IPS-18a (cell line): ENCODE measurements at regions not wholly inside any gene's neighbourhood (a gene's known extent, or its start where the extent isn't known, plus 50 kb on each side); places are given as distances from the start of the nearest gene placed in this dataset.
"Not testable (repeated sequence)": the region's sequence is repeated elsewhere in the genome, so short reads cannot be mapped to it uniquely, and the experiment has no call there.

Experiments
- H3K27ac ChIP-seq: one replicate; pipeline ENCODE4 v1.5.1; 2013; ENCODE audit warnings: low read length
- H3K27me3 ChIP-seq: one replicate; pipeline ENCODE4 v1.6.1; 2013; ENCODE audit warnings: mild to moderate bottlenecking, low read length; ENCODE audit not compliant: control insufficient read depth, insufficient read depth
- H3K36me3 ChIP-seq: one replicate; pipeline ENCODE4 v1.6.1; 2013; ENCODE audit warnings: low read depth, low read length; ENCODE audit not compliant: control insufficient read depth
- H3K4me1 ChIP-seq: one replicate; pipeline ENCODE4 v1.6.1; 2013; ENCODE audit warnings: low read depth, low read length; ENCODE audit not compliant: control insufficient read depth
- H3K4me3 ChIP-seq: one replicate; pipeline ENCODE4 v1.5.1; 2013; ENCODE audit warnings: low read length
- H3K9ac ChIP-seq: one replicate; pipeline ENCODE4 v1.6.1; 2013; ENCODE audit warnings: mild to moderate bottlenecking, low read length, moderate library complexity
- H3K9me3 ChIP-seq: one replicate; pipeline ENCODE4 v1.6.1; 2013; ENCODE audit warnings: low read depth, low read length; ENCODE audit not compliant: control insufficient read depth

DNA sequence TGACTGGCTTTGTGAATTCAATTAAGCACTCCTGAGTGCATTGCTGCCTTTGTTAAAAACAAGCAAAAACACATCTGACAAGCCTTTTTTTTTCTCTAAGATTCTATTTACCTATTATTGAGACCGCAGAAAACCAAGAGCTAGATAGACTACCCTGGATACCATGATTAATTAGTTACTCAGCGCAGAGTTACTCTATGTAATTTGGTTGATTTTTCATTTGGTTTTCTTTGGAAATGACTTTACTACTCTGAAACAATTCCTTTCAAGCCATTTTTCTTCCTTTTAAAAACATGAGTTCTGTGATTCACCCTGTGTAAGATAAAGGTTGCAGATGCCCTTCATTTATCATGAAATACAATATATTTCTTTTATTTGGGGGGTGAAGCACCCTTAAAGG lies 421.6 kb upstream of the PIK3R1 start:
- Histone ChIP-seq H3K27ac (no peak overlapping the region), H3K4me3 (no peak overlapping the region), H3K9me3 (peaks cover 5% of the 10 kb centered on the region), H3K36me3 (no peaks in the 10 kb centered on the region), H3K27me3 (no peaks in the 10 kb centered on the region), H3K9ac (no peak overlapping the region), H3K4me1 (no peaks in the 10 kb centered on the region)

DNA sequence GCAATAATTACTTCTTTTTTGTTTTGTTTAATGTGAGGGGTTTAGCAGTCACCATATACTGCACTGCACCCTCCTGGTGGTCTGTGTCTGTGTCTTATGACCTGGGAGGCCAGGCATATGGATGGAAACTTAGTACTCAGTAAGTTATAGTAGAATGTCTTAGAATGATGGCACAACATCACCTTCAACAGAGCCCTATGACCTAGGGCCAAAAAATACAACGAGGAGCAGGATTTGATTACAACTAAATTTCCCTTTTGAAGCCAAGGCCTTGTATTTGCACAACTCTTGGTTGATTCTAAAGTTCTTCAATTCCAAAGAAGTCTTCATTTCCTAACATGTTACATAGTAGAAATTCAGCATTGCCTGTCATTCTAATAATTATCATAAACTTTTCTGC lies 422.1 kb upstream of the PIK3R1 start:
- Histone ChIP-seq H3K27me3 (no peaks in the 10 kb centered on the region), H3K9me3 (no peaks in the 10 kb centered on the region), H3K4me1 (no peaks in the 10 kb centered on the region), H3K4me3 (no peak overlapping the region), H3K27ac (no peak overlapping the region), H3K36me3 (no peaks in the 10 kb centered on the region), H3K9ac (no peak overlapping the region)

- no peaks in the 10 kb centered on the region for H3K4me1 ChIP-seq
- no peak overlapping the region for H3K9ac ChIP-seq
- H3K27ac ChIP-seq, result no peak overlapping the region
- no peaks in the 10 kb centered on the region for H3K9me3 ChIP-seq
- H3K36me3 ChIP-seq, result no peaks in the 10 kb centered on the region
- no peaks in the 10 kb centered on the region for H3K27me3 ChIP-seq
- H3K4me3 ChIP-seq, result no peak overlapping the region
Measured at GRCh38 chr5:67792891-67793290, 422.7 kb upstream of the PIK3R1 start.

- no peaks in the 10 kb centered on the region for H3K27me3 ChIP-seq
- no peaks in the 10 kb centered on the region for H3K36me3 ChIP-seq
- H3K9ac ChIP-seq, result no peak overlapping the region
- no peak overlapping the region for H3K27ac ChIP-seq
- no peaks in the 10 kb centered on the region for H3K9me3 ChIP-seq
- H3K4me1 ChIP-seq, result no peaks in the 10 kb centered on the region
- H3K4me3 ChIP-seq, result no peak overlapping the region
Measured at GRCh38 chr5:67790390-67790789, 425.2 kb upstream of the PIK3R1 start.

- not testable (repeated sequence) for H3K9me3 ChIP-seq, H3K9ac ChIP-seq, H3K36me3 ChIP-seq, H3K27me3 ChIP-seq, H3K4me1 ChIP-seq, H3K27ac ChIP-seq
- peak overlapping the region; percentile 27 for H3K4me3 ChIP-seq
Measured at GRCh38 chr5:67779893-67780623, 435.5 kb upstream of the PIK3R1 start.

DNA sequence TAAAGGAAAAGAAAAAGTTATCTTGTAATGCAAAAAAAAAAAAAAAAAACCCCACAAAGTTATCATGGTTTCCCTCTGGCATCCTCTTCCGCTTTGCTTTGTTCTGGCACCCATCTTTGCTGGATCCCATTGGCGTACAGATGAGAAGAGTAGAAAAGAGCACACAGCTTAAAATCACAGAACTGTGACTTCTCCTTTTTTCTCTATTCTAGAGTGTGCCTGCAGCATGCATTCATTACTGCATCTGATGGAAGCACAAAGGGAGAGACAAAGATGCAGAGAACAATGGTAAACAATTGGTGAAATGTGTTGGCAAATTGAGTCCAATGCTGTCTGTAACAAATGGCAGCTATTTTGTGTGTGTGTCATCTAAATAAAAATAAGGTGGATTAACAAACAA lies 440.8 kb upstream of the PIK3R1 start:
- no peaks in the 10 kb centered on the region for H3K9me3 ChIP-seq
- H3K4me1 ChIP-seq, result peaks cover 11% of the 10 kb centered on the region
- no peaks in the 10 kb centered on the region for H3K36me3 ChIP-seq
- H3K27ac ChIP-seq, result no peak overlapping the region
- H3K27me3 ChIP-seq, result no peaks in the 10 kb centered on the region
- no peak overlapping the region for H3K4me3 ChIP-seq
- H3K9ac ChIP-seq, result no peak overlapping the region

DNA sequence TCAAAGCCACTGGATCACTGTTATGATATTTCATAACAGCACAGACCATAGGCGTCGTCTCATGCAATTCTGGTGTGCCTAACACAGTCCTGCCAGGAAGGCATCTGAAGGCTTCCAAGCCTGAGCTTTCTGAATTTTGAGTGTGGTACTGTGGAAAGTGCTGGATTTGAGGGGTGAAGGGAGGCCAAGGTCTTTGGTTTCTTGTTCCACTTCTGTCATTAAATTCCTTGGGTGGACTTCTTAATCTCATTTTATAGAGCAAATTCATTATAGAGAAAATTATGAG lies 441.3 kb upstream of the PIK3R1 start:
- H3K4me3 ChIP-seq, result no peak overlapping the region
- H3K9me3 ChIP-seq, result no peaks in the 10 kb centered on the region
- no peak overlapping the region for H3K9ac ChIP-seq
- H3K4me1 ChIP-seq, result peaks cover 11% of the 10 kb centered on the region
- H3K36me3 ChIP-seq, result no peaks in the 10 kb centered on the region
- H3K27me3 ChIP-seq, result no peaks in the 10 kb centered on the region
- H3K27ac ChIP-seq, result no peak overlapping the region

GRCh38 chr5:67773411-67774266 lies 441.9 kb upstream of the PIK3R1 start:
- Histone ChIP-seq H3K4me3 (no peak overlapping the region), H3K9ac (no peak overlapping the region), H3K27ac (no peak overlapping the region), H3K4me1 (peaks cover 11% of the 10 kb centered on the region), H3K9me3 (no peaks in the 10 kb centered on the region), H3K36me3 (no peaks in the 10 kb centered on the region), H3K27me3 (no peaks in the 10 kb centered on the region)

DNA sequence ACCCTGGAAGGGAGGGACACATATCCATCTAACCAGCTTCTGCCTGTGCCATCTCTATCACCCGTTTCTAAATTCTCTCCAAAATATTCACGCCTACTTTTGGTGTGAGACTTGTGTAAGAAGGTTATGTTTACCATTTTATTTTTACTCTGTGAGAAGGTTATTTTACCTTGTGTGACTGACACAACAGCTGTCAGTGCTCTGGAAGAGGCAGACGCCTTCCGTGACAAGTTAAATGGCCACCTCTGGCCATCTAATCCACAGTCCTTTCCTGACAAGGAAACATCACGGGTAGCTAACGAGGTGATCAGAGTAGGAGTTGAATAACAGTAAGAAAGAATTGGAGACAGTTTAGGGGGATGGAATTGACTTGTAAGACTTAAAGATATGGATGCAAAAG lies 443.8 kb upstream of the PIK3R1 start:
- Histone ChIP-seq H3K27me3 (no peaks in the 10 kb centered on the region), H3K9me3 (no peaks in the 10 kb centered on the region), H3K9ac (no peak overlapping the region), H3K36me3 (no peaks in the 10 kb centered on the region), H3K4me3 (no peak overlapping the region), H3K4me1 (peaks cover 11% of the 10 kb centered on the region), H3K27ac (no peak overlapping the region)

GRCh38 chr5:67771221-67771620 lies 444.3 kb upstream of the PIK3R1 start:
- H3K9me3 ChIP-seq, result no peaks in the 10 kb centered on the region
- H3K27ac ChIP-seq, result no peak overlapping the region
- H3K27me3 ChIP-seq, result no peaks in the 10 kb centered on the region
- H3K4me1 ChIP-seq, result peaks cover 11% of the 10 kb centered on the region
- no peaks in the 10 kb centered on the region for H3K36me3 ChIP-seq
- H3K9ac ChIP-seq, result no peak overlapping the region
- H3K4me3 ChIP-seq, result no peak overlapping the region

DNA sequence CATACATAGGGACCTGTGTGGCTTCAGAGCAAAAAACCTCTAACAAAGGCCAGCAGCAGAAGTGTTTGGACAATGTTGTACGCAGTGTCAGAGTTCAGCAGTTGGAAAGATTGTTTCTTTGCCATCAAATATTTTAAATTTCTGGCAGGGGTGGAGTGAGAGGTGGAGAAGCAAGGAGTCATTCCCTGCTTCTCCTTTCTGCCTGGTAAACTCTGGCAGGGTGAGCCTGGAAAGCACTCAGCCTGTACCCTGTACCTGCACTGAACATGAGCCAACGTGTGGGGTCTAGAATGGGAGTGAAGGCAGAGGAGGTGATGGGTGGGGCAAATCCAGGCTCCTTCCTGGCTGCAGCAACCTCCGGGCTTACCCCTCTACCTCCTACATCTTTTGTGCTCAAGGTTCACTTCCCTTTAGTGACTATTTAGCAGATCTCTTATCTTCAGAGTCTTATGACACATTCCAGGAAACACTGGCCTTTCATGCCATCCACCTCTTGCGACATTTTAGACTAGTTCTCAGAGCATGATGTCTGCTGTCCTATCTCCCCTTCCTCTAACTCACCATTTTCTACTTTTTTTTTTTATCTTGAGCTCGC lies 445.0 kb upstream of the PIK3R1 start:
- Histone ChIP-seq H3K4me3 (no peak overlapping the region), H3K4me1 (peaks cover 11% of the 10 kb centered on the region), H3K9me3 (no peaks in the 10 kb centered on the region), H3K9ac (no peak overlapping the region), H3K36me3 (no peaks in the 10 kb centered on the region), H3K27me3 (no peaks in the 10 kb centered on the region), H3K27ac (no peak overlapping the region)

DNA sequence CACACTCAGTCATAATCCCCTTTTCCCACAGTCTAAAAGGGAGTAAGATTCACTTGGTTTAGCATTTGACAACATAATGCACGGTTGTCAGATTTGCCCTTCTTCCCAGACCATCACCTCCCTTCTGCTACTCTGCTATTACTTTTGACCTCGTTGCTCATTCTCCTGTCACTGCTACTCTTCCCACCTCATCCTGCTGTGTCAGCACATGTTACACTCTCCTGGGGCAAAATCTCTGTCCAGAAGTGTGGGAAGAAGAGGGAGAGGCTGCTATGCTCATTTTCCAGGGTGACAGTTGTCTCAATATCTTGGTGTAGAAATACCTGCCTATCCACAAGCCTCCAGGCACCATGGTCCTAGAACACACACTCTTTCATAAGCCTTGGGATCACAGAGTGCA lies 449.9 kb upstream of the PIK3R1 start:
- H3K27ac ChIP-seq, result no peak overlapping the region
- H3K4me3 ChIP-seq, result no peak overlapping the region
- no peak overlapping the region for H3K9ac ChIP-seq
- H3K4me1 ChIP-seq, result no peaks in the 10 kb centered on the region
- no peaks in the 10 kb centered on the region for H3K9me3 ChIP-seq
- H3K36me3 ChIP-seq, result no peaks in the 10 kb centered on the region
- no peaks in the 10 kb centered on the region for H3K27me3 ChIP-seq
